H1 (cell line): ENCODE measurements at regions not wholly inside any gene's neighbourhood (a gene's known extent, or its start where the extent isn't known, plus 50 kb on each side); places are given as distances from the start of the nearest gene placed in this dataset.

Source experiments
- CTCF ChIA-PET: fragments of 300-600 bp; sonication (Branson Sonifier 250); formaldehyde crosslinking; loops from one replicate; lab custom pipeline; 2021; ENCODE audit not compliant: partially characterized antibody; lab: Charles Lee
- POLR2A ChIA-PET: fragments of 300-600 bp; sonication (Branson Sonifier 250); formaldehyde crosslinking; loops from one replicate; lab custom pipeline; 2021; ENCODE audit warnings: inconsistent platforms; ENCODE audit not compliant: partially characterized antibody; lab: Charles Lee
- DNase-seq, 2 experiments: peaks; one replicate each; pipeline versions ENCODE4 v3.0.0 to v3.0.0-alpha.2; 2010 to 2022; ENCODE audit warnings: low spot score in 2 of 2, low read depth in 1 of 2, mixed read lengths in 1 of 2
- FAIRE-seq: peaks from 2 replicates; lab custom pipeline; 2011; peaks lifted over from hg19 to GRCh38; lab: Jason Lieb, UNC
- H2AFZ ChIP-seq: 2 replicates; pipeline ENCODE4 v1.8.1; 2012; ENCODE audit warnings: low read length, inconsistent platforms
- H2AK5ac ChIP-seq: 2 replicates; pipeline ENCODE4 v1.6.1; 2013; ENCODE audit warnings: low read depth, low read length
- H2BK120ac ChIP-seq: replicated peaks from 2 replicates; pipeline ENCODE3; 2013; ENCODE audit warnings: low read depth, low read length, inconsistent platforms
- H2BK12ac ChIP-seq: 2 replicates; pipeline ENCODE4 v1.6.1; 2013; ENCODE audit warnings: low read depth, low read length
- H2BK15ac ChIP-seq: 2 replicates; pipeline ENCODE4 v1.6.1; 2013; ENCODE audit warnings: low read length
- H2BK20ac ChIP-seq: 2 replicates; pipeline ENCODE4 v1.6.1; 2013; ENCODE audit warnings: low read length
- H2BK5ac ChIP-seq: 2 replicates; pipeline ENCODE4 v1.6.1; 2013; ENCODE audit warnings: low read depth, low read length
- H3K14ac ChIP-seq: 2 replicates; pipeline ENCODE4 v1.6.1; 2013; ENCODE audit warnings: inconsistent platforms; ENCODE audit not compliant: insufficient read length
- H3K18ac ChIP-seq: 2 replicates; pipeline ENCODE4 v1.6.1; 2013; ENCODE audit warnings: low read length; ENCODE audit errors: extremely low read depth
- H3K23ac ChIP-seq: 2 replicates; pipeline ENCODE4 v1.6.1; 2013; ENCODE audit warnings: inconsistent platforms; ENCODE audit not compliant: insufficient read length
- H3K23me2 ChIP-seq: 2 replicates; pipeline ENCODE4 v1.6.1; 2013; ENCODE audit warnings: low read depth, low read length
- H3K27ac ChIP-seq: 2 replicates; pipeline ENCODE4 v1.6.1; 2011; ENCODE audit warnings: low read depth, low read length, inconsistent platforms
- H3K27me3 ChIP-seq, 4 experiments: replicated peaks in 1 of 4; 1 replicate in 1 of 4; 2 replicates in 3 of 4; pipeline versions ENCODE4 v1.6.1 to v1.8.1; 2011 to 2013; ENCODE audit warnings: low read length in 3 of 4, mild to moderate bottlenecking in 3 of 4, inconsistent platforms in 2 of 4, mixed read lengths in 2 of 4, moderate library complexity in 1 of 4; ENCODE audit not compliant: control insufficient read depth in 3 of 4, insufficient read depth in 3 of 4; ENCODE audit errors: extremely low read depth in 1 of 4
- H3K36me3 ChIP-seq, 4 experiments: 2 replicates each; pipeline versions ENCODE4 v1.6.1 to v1.8.1; 2011 to 2013; ENCODE audit warnings: mild to moderate bottlenecking in 4 of 4, low read length in 3 of 4, moderate library complexity in 2 of 4, control low read depth in 1 of 4, inconsistent platforms in 1 of 4; ENCODE audit not compliant: insufficient read depth in 4 of 4, control insufficient read depth in 2 of 4
- H3K4ac ChIP-seq: replicated peaks from 2 replicates; pipeline ENCODE3; 2013; ENCODE audit warnings: low read length, low read depth, mixed read lengths, inconsistent platforms; ENCODE audit not compliant: insufficient read length
- H3K4me1 ChIP-seq, 4 experiments: replicated peaks in 1 of 4; 1 replicate in 1 of 4; 2 replicates in 3 of 4; pipeline versions ENCODE4 v1.6.1 to v1.8.1; 2011 to 2013; ENCODE audit warnings: low read length in 3 of 4, inconsistent platforms in 2 of 4, mixed read lengths in 1 of 4; ENCODE audit not compliant: insufficient read depth in 4 of 4, control insufficient read depth in 3 of 4
- H3K4me2 ChIP-seq, 2 experiments: 2 replicates each; pipeline versions ENCODE4 v1.6.1 to v1.8.1; 2011 to 2013; ENCODE audit warnings: low read depth in 2 of 2, low read length in 2 of 2, control low read depth in 1 of 2, inconsistent platforms in 1 of 2, mild to moderate bottlenecking in 1 of 2; ENCODE audit not compliant: insufficient read depth in 1 of 2
- H3K4me3 ChIP-seq, 4 experiments: fragments of 200-600, 300-600 bp in 1 of 4; sonication (generic), shearing (Covaris generic), sonication (Bioruptor Twin) in 1 of 4; 2 replicates each; pipeline versions ENCODE4 v1.5.1 to v1.8.1; 2011 to 2016; ENCODE audit warnings: low read length in 4 of 4, low read depth in 3 of 4, control low read depth in 2 of 4, inconsistent platforms in 2 of 4, mild to moderate bottlenecking in 2 of 4, mixed read lengths in 1 of 4, moderate library complexity in 1 of 4; ENCODE audit not compliant: insufficient read depth in 2 of 4; ENCODE audit errors: extremely low read depth in 1 of 4
- H3K56ac ChIP-seq: replicated peaks from 2 replicates; pipeline ENCODE3; 2013; ENCODE audit warnings: low read depth, mild to moderate bottlenecking, mixed read lengths, low read length, inconsistent platforms; ENCODE audit not compliant: insufficient read length
- H3K79me1 ChIP-seq: 2 replicates; pipeline ENCODE4 v1.6.1; 2013; ENCODE audit warnings: low read depth, low read length, control low read depth
- H3K79me2 ChIP-seq, 2 experiments: 2 replicates each; pipeline versions ENCODE4 v1.6.1 to v1.8.1; 2012 to 2013; ENCODE audit warnings: low read length in 2 of 2, mild to moderate bottlenecking in 2 of 2, inconsistent platforms in 1 of 2; ENCODE audit not compliant: insufficient read depth in 2 of 2, control insufficient read depth in 1 of 2
- H3K9ac ChIP-seq, 4 experiments: replicated peaks in 1 of 4; 1 replicate in 1 of 4; 2 replicates in 3 of 4; pipeline versions ENCODE4 v1.6.1 to v1.8.1; 2011 to 2013; ENCODE audit warnings: low read depth in 3 of 4, low read length in 3 of 4, control low read depth in 2 of 4, mild to moderate bottlenecking in 2 of 4, moderate library complexity in 2 of 4, inconsistent platforms in 1 of 4; ENCODE audit errors: extremely low read depth in 1 of 4
- H3K9me3 ChIP-seq, 2 experiments: 2 replicates each; pipeline versions ENCODE4 v1.6.1 to v1.8.1; 2012 to 2013; ENCODE audit warnings: mild to moderate bottlenecking in 2 of 2, moderate library complexity in 2 of 2, control low read depth in 1 of 2, inconsistent platforms in 1 of 2, low read depth in 1 of 2, low read length in 1 of 2, mixed read lengths in 1 of 2; ENCODE audit not compliant: insufficient read depth in 2 of 2
- H4K20me1 ChIP-seq, 2 experiments: replicated peaks in 1 of 2; 2 replicates each; pipeline versions ENCODE3 to v1.8.1; 2011 to 2013; ENCODE audit warnings: inconsistent platforms in 2 of 2, low read length in 2 of 2, mild to moderate bottlenecking in 1 of 2; ENCODE audit not compliant: insufficient read depth in 2 of 2, control insufficient read depth in 1 of 2
- H4K5ac ChIP-seq: 2 replicates; pipeline ENCODE4 v1.6.1; 2013; ENCODE audit warnings: low read length, low read depth, mixed read lengths, inconsistent platforms; ENCODE audit not compliant: insufficient read length
- H4K8ac ChIP-seq: 2 replicates; pipeline ENCODE4 v1.8.0; 2013; ENCODE audit warnings: mild to moderate bottlenecking, moderate library complexity, low read length, inconsistent platforms; ENCODE audit not compliant: insufficient read depth; ENCODE audit errors: extremely low read depth
- H4K91ac ChIP-seq: replicated peaks from 2 replicates; pipeline ENCODE3; 2013; ENCODE audit warnings: low read length, mixed read lengths, inconsistent platforms; ENCODE audit not compliant: insufficient read length
- CEBPB ChIP-seq: IDR thresholded peaks from 2 replicates; pipeline ENCODE4 v1.6.1; 2012; ENCODE audit warnings: low read depth, low read length
- MAFK ChIP-seq: IDR thresholded peaks from 2 replicates; pipeline ENCODE4 v1.6.1; 2012; ENCODE audit warnings: low read depth, mild to moderate bottlenecking, improper control_type of control experiment, low read length
- WGBS, 2 experiments: shearing (Covaris generic) in 1 of 2; methylation state at CpG; one replicate each; pipeline versions ENCODE4 v1.1.6 to v1.1.7; 2013 to 2015; ENCODE audit warnings: low lambda C conversion rate in 2 of 2, mixed read lengths in 2 of 2, inconsistent platforms in 1 of 2, low coverage in 1 of 2, missing lambda C conversion rate in 1 of 2; ENCODE audit not compliant: insufficient replicate concordance in 2 of 2, insufficient coverage in 1 of 2, insufficient read length in 1 of 2; ENCODE audit errors: extremely low coverage in 1 of 2, missing lambda C conversion rate in 1 of 2; 5-methylcytosine and 5-hydroxymethylcytosine counted together

- Histone ChIP-seq H3K79me1 (no peaks in the 10 kb centered on the region), H2AK5ac (no peak overlapping the region), H3K36me3 (no peaks in the 10 kb centered on the region), H2BK20ac (no peak overlapping the region), H2BK120ac (no peak overlapping the region), H2BK5ac (no peak overlapping the region), H3K4ac (no peak overlapping the region), H2BK12ac (peak overlapping the region; percentile 13; the same call in 1 of the 2 replicates), H4K91ac (no peak overlapping the region), H4K5ac (no peak overlapping the region), H3K18ac (peak overlapping the region; percentile 2; the same call in 1 of the 2 replicates), H3K27ac (no peak overlapping the region), H3K79me2 (no peaks in the 10 kb centered on the region), H3K56ac (no peak overlapping the region), H3K9me3 (no peaks in the 10 kb centered on the region), H2AFZ (0 out of 2 replicates have a peak overlapping the region, but pooled peaks have one; percentile 37), H3K9ac (no peak overlapping the region), H3K4me1 (peaks cover 0 to 4% (median 0%) of the 10 kb centered on the region in 4 experiments; a peak in 2 of 7 replicates), H3K4me2 (no peak overlapping the region), H3K23me2 (no peaks in the 10 kb centered on the region), H3K23ac (no peak overlapping the region), H2BK15ac (no peak overlapping the region), H4K8ac (no peak overlapping the region), H3K4me3 (no peak overlapping the region), H3K14ac (no peak overlapping the region), H4K20me1 (no peaks in the 10 kb centered on the region), H3K27me3 (no peaks in the 10 kb centered on the region)
- CTCF ChIA-PET, result interaction anchor here (0.6 to 1.0 kb wide), 2 partner anchors 7 to 51 kb away, joined by 3 read pairs; no protein-coding TSS in a partner anchor
- WGBS, 2 experiments, result 87% methylated on average over 5 of the region's 5 CpGs; no CpG with 5 or more reads in 1 of the 2 experiments
- TF ChIP-seq CEBPB, result peak; percentile 59; the same call in 1 of the 2 replicates
- TF ChIP-seq MAFK, result no peak
- POLR2A ChIA-PET, result interaction anchor here (0.7 to 1.5 kb wide), 3 partner anchors 12 to 73 kb away, joined by 3 to 4 read pairs (median 4); no protein-coding TSS in a partner anchor
- DNase-seq (no peak), FAIRE-seq (no peak)
Measured at GRCh38 chr2:55099878-55100820, 49.9 kb upstream of the RTN4 start.
